ENCODE measurements at regions not wholly inside any gene's neighbourhood (a gene's known extent, or its start where the extent isn't known, plus 50 kb on each side); places are given as distances from the start of the nearest gene placed in this dataset.

GRCh38 chr16:86810062-86810461 is 231.7 kb downstream of the FOXL1 start:
- Mint-ChIP-seq H3K4me3 (no peak overlapping the region), H3K27me3 (ENCODE audit: low read depth) (peaks cover 12% of the 10 kb centered on the region), H3K36me3 (no peaks in the 10 kb centered on the region), H3K4me1 (peaks cover 18% of the 10 kb centered on the region), H3K27ac (no peak overlapping the region), H3K9me3 (no peaks in the 10 kb centered on the region)
- CTCF ChIA-PET: interaction anchor here (1.1 kb wide), 1 partner anchor 64 kb away, joined by 4 read pairs; no protein-coding TSS in a partner anchor
- no peak for TF ChIP-seq ETV6 (CRISPR knock-in tag; IDR thresholded peaks at IDR 0.05)
- no peak for TF ChIP-seq SMAD3 (CRISPR knock-in tag; IDR thresholded peaks at IDR 0.05; ENCODE audit: borderline replicate concordance)
- TF ChIP-seq ZNF317 (CRISPR knock-in tag; IDR thresholded peaks at IDR 0.05; ENCODE audit: borderline replicate concordance, low read depth): no peak
- no peak for TF ChIP-seq MAX (CRISPR knock-in tag; IDR thresholded peaks at IDR 0.05)
- TF ChIP-seq IRF1 (CRISPR knock-in tag; IDR thresholded peaks at IDR 0.05): no peak
- TF ChIP-seq CTCF (IDR thresholded peaks at IDR 0.05): no peak
- no peak for TF ChIP-seq FOXP4 (CRISPR knock-in tag; IDR thresholded peaks at IDR 0.05)
- TF ChIP-seq TP53 (CRISPR knock-in tag; IDR thresholded peaks at IDR 0.05): no peak
- TF ChIP-seq PRDM15 (CRISPR knock-in tag; IDR thresholded peaks at IDR 0.05): no peak
- ATAC-seq (no peak), DNase-seq (ENCODE audit: low spot score) (no peak)
- POLR2A ChIA-PET: no interaction called here

- Mint-ChIP-seq H3K4me3 (no peak overlapping the region), H3K27me3 (ENCODE audit: low read depth) (peaks cover 12% of the 10 kb centered on the region), H3K36me3 (no peaks in the 10 kb centered on the region), H3K9me3 (no peaks in the 10 kb centered on the region), H3K4me1 (peaks cover 1% of the 10 kb centered on the region), H3K27ac (no peak overlapping the region)
- no peak for ATAC-seq
- CTCF ChIA-PET: interaction anchor here (0.6 kb wide), 1 partner anchor 47 kb away, joined by 3 read pairs; no protein-coding TSS in a partner anchor
- DNase-seq (ENCODE audit: low spot score): no peak
- POLR2A ChIA-PET: no interaction called here
- TF ChIP-seq ARID4B (CRISPR knock-in tag; IDR thresholded peaks at IDR 0.05; ENCODE audit: borderline replicate concordance): no peak
- TF ChIP-seq ZNF121 (CRISPR knock-in tag; IDR thresholded peaks at IDR 0.05): no peak
- no peak for TF ChIP-seq CREM (CRISPR knock-in tag; IDR thresholded peaks at IDR 0.05)
- TF ChIP-seq ZBTB21 (CRISPR knock-in tag; IDR thresholded peaks at IDR 0.05; ENCODE audit: borderline replicate concordance): no peak
- no peak for TF ChIP-seq ZNF317 (CRISPR knock-in tag; IDR thresholded peaks at IDR 0.05; ENCODE audit: borderline replicate concordance, low read depth)
- TF ChIP-seq ERG (CRISPR knock-in tag; IDR thresholded peaks at IDR 0.05): no peak
- TF ChIP-seq ATF3 (CRISPR knock-in tag; conservative IDR thresholded peaks at IDR 0.05): no peak
- no peak for TF ChIP-seq TEAD4 (CRISPR knock-in tag; IDR thresholded peaks at IDR 0.05)
These were observed 234.1 kb downstream of the FOXL1 start for GRCh38 chr16:86812363-86812970.
